Progenitor cell of endocrine pancreas (in vitro differentiated cells): ENCODE measurements at regions not wholly inside any gene's neighbourhood (a gene's known extent, or its start where the extent isn't known, plus 50 kb on each side); places are given as distances from the start of the nearest gene placed in this dataset.

Experiments used
- DNase-seq: peaks from one replicate; pipeline ENCODE4 v3.0.0; 2021; ENCODE audit warnings: low spot score; ENCODE audit not compliant: unreplicated experiment
- H3K27ac Mint-ChIP-seq: 2 replicates; pipeline ENCODE4 v1.8.0; 2021; ENCODE audit warnings: mild to moderate bottlenecking, moderate library complexity, mixed read lengths
- H3K27me3 Mint-ChIP-seq: 2 replicates; pipeline ENCODE4 v1.8.0; 2021; ENCODE audit warnings: mixed read lengths
- H3K36me3 Mint-ChIP-seq: 2 replicates; pipeline ENCODE4 v1.8.0; 2022; ENCODE audit warnings: mixed read lengths; ENCODE audit not compliant: insufficient read depth
- H3K4me1 Mint-ChIP-seq: 2 replicates; pipeline ENCODE4 v1.8.0; 2021; ENCODE audit warnings: low read depth, mixed read lengths
- H3K4me3 Mint-ChIP-seq: 2 replicates; pipeline ENCODE4 v1.8.0; 2021; ENCODE audit warnings: low read depth, mild to moderate bottlenecking, moderate library complexity, mixed read lengths
- H3K9me3 Mint-ChIP-seq: 2 replicates; pipeline ENCODE4 v1.8.0; 2021; ENCODE audit warnings: low read depth, mixed read lengths
- TF ChIP-seq, protein P1 (sequence below): fragments of 200-600 bp; sonication (generic); IDR thresholded peaks from one replicate; pipeline ENCODE4 v1.5.0; 2021; ENCODE audit warnings: antibody characterized with exemption, mild to moderate bottlenecking; ENCODE audit not compliant: unreplicated experiment

DNA sequence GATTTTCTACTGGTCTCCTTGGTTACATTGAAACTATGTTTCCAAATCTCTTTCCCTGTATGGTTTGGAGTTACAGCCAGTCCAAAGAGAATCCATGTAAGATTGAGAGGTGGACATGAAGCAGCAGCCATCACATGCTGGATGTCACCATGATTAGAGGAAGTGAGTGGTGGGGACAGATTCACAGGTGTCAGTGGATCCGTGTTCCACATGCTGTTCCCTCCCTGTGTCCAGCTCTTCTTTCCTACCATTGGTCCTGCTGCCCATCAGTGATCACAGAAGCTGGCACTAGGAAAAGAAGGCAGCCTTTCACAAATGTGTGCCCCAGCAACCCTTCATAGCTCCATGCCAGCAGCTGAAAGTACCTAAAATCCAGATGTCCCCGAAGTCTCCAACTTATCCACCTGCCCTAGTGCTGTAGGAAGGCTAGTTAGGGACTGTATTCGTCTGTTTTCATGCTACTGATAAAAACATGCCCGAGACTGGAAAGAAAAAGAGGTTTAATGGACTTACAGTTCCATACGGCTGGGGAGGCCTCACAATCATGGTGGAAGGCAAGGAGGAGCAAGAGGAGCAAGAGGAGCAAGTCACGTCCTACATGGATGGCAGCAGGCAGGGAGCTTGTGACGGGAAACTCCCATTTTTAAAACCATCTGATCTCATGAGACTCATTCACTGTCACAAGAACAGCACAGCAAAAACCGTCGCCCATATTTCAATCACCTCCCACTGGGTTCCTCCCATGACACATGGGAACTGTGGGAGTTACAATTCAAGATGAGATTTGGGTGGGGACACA lies 207.5 kb downstream of the INSIG2 start:
- peaks cover 14% of the 10 kb centered on the region for H3K9me3 Mint-ChIP-seq
- TF ChIP-seq, protein P1, sequence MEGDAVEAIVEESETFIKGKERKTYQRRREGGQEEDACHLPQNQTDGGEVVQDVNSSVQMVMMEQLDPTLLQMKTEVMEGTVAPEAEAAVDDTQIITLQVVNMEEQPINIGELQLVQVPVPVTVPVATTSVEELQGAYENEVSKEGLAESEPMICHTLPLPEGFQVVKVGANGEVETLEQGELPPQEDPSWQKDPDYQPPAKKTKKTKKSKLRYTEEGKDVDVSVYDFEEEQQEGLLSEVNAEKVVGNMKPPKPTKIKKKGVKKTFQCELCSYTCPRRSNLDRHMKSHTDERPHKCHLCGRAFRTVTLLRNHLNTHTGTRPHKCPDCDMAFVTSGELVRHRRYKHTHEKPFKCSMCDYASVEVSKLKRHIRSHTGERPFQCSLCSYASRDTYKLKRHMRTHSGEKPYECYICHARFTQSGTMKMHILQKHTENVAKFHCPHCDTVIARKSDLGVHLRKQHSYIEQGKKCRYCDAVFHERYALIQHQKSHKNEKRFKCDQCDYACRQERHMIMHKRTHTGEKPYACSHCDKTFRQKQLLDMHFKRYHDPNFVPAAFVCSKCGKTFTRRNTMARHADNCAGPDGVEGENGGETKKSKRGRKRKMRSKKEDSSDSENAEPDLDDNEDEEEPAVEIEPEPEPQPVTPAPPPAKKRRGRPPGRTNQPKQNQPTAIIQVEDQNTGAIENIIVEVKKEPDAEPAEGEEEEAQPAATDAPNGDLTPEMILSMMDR: no peak
- no peak for DNase-seq
- peaks cover 1% of the 10 kb centered on the region for H3K36me3 Mint-ChIP-seq
- peaks cover 8% of the 10 kb centered on the region for H3K27me3 Mint-ChIP-seq
- H3K4me3 Mint-ChIP-seq: no peak overlapping the region
- no peaks in the 10 kb centered on the region for H3K4me1 Mint-ChIP-seq
- no peak overlapping the region for H3K27ac Mint-ChIP-seq

DNA sequence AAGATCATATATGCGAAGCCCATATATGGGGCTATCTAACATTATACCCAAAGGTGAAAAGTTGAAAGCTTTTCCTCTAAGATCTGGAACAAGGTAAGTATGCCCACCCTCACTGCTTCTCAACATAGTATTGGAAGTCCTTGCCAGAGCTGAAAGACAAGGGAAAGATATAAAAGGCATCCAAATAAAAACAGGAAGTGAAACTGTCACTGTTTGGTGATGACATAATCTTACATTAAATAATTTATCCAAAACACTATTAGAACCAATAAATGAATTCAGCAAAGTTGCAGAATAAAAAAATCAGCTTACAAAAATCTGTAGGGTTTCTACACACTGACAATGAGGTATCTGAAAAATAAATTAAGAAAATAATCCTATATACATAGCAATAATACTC lies 205.8 kb downstream of the INSIG2 start:
- peaks cover 1% of the 10 kb centered on the region for H3K36me3 Mint-ChIP-seq
- H3K4me1 Mint-ChIP-seq: no peaks in the 10 kb centered on the region
- H3K27me3 Mint-ChIP-seq: peaks cover 8% of the 10 kb centered on the region
- peaks cover 14% of the 10 kb centered on the region for H3K9me3 Mint-ChIP-seq
- no peak for DNase-seq
- TF ChIP-seq, protein P1: no peak
- no peak overlapping the region for H3K27ac Mint-ChIP-seq
- no peak overlapping the region for H3K4me3 Mint-ChIP-seq

DNA sequence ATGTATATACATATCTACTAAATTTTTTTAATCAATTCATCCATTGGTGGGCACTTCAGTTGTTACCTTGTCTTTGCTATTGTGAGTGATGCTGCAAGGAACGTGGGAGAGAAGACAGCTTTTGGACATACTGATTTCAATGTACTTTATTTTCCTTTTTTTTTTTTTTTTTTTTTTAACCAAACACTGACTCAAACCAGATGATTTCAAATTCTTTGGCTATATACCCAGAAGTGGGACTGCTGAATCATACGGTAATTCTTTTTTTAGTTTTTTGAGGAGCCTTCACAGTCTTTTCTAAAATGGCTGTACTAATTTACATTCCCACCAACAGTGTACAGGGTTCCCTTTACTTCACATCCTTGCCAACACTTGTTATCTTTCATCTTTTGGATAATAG lies 204.7 kb downstream of the INSIG2 start:
- Mint-ChIP-seq H3K9me3 (peaks cover 14% of the 10 kb centered on the region), H3K4me1 (no peaks in the 10 kb centered on the region), H3K4me3 (no peak overlapping the region), H3K27me3 (peaks cover 8% of the 10 kb centered on the region), H3K27ac (no peak overlapping the region), H3K36me3 (peaks cover 1% of the 10 kb centered on the region)
- no peak for DNase-seq
- TF ChIP-seq, protein P1: no peak

DNA sequence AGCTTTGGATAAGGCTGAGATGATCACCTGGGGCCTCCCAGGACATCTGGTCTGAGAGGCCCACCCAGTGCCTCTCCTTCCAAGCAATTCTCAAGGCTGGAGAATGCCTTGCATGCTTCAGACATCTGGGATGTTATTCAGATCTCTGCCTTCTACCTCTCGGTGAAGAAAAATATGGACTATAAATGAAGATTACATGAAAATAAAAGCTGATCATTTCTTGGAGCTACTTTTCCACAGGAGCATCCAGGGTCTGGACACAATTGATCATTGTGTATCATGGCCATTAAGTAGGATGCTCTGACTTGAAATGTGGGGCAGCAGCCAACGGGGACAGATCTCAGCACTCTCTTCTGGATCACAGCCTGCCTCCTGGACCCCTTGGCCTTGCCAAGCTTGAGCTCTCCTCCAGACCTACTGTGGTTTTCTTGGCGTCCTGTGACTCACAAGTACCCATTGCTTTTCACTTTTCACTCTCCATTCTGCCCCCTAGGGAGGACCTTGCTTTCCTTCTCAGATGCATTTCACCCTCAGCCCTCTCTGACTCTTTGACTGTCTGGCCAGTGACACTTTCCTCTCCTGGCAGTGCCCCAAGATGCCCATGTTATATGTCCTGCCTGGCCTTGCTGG lies 203.1 kb downstream of the INSIG2 start:
- DNase-seq: no peak
- Mint-ChIP-seq H3K27ac (no peak overlapping the region), H3K27me3 (peaks cover 10% of the 10 kb centered on the region), H3K36me3 (no peaks in the 10 kb centered on the region), H3K4me3 (no peak overlapping the region), H3K9me3 (peaks cover 6% of the 10 kb centered on the region), H3K4me1 (no peaks in the 10 kb centered on the region)
- TF ChIP-seq, protein P1: no peak

DNA sequence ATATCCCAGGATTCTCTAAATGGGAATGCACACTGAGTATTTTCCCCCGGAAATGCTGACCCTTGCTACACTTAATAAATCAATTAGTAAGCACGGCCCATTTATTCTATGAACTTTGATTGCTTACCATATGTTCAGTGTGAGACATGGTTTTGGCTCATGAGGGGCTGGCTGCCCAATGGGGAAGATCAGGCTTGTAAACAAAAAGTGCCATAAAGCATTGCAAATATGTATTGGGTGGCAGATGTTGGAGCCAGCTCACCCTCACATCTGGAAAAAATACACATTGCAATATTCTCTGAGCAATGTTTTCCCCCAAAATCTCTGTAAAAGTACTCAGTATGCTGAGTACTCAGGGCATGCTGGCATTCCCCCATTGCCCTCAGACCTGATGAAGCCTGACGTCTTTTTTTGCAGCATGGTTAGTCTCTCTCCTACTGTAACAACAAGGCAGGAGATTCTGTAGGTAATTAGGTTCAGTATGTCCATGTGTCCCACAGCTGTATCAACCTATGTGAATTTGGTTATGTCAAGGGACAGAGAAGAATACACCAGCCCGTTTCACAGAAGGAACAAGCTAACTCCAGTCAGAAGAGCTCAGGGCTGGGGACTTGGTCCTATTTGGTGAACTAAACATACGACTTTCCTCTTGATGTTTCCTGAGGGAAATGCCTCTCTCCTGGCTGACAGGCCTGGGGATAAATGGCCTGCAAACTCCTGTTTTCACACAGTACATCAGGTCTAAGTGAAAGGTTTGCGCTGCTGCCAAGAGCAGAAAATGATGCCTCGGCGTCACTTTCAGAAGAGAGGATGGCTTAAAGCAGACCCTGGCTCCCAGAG lies 202.4 kb downstream of the INSIG2 start:
- peaks cover 10% of the 10 kb centered on the region for H3K27me3 Mint-ChIP-seq
- H3K4me1 Mint-ChIP-seq: no peaks in the 10 kb centered on the region
- H3K9me3 Mint-ChIP-seq: no peaks in the 10 kb centered on the region
- no peak for DNase-seq
- H3K27ac Mint-ChIP-seq: no peak overlapping the region
- H3K4me3 Mint-ChIP-seq: no peak overlapping the region
- TF ChIP-seq, protein P1: no peak
- H3K36me3 Mint-ChIP-seq: no peaks in the 10 kb centered on the region
